ENCODE measurements at regions not wholly inside any gene's neighbourhood (a gene's known extent, or its start where the extent isn't known, plus 50 kb on each side); places are given as distances from the start of the nearest gene placed in this dataset.

DNA sequence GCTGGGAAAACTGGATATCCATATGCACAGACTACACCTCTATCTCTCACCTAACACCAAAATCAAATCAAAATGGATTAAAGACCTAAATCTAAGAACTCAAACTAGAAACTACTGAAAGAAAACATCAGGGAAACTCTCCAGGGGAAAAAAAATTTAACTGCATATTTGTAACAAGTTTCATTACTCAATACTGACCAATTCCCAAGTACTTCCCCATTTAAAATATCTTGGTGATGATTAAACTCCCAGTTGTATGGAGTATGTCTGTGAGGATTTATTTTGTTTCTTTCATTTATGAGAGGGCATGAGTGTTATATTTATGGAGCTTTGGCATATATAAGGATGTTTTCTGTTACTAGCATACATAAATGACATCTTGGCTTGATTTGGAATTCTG lies 112.3 kb upstream of the IL15 start:
- Mint-ChIP-seq H3K9me3 (ENCODE audit: unreplicated experiment) (no peaks in the 10 kb centered on the region), H3K27ac (ENCODE audit: unreplicated experiment) (no peak overlapping the region), H3K4me1 (ENCODE audit: low read depth, unreplicated experiment) (no peaks in the 10 kb centered on the region), H3K27me3 (ENCODE audit: low read depth, unreplicated experiment) (no peaks in the 10 kb centered on the region), H3K4me3 (ENCODE audit: unreplicated experiment) (no peak overlapping the region), H3K36me3 (ENCODE audit: low read depth, unreplicated experiment) (no peaks in the 10 kb centered on the region)
- peak; percentile 39 for DNase-seq (ENCODE audit: low read depth)
- no peak overlapping the region for H3K9ac ChIP-seq (ENCODE audit: low read length)
- H3K79me2 ChIP-seq (ENCODE audit: insufficient read depth, low read length): no peaks in the 10 kb centered on the region
- no peak overlapping the region for H2AFZ ChIP-seq (ENCODE audit: low read depth, low read length)
- no peaks in the 10 kb centered on the region for H3K9me3 ChIP-seq (ENCODE audit: insufficient read depth, low read depth, low read length)
- H3K27ac ChIP-seq (ENCODE audit: low read depth, low read length): no peak overlapping the region
- H3K27me3 ChIP-seq (ENCODE audit: insufficient read depth, low read length): no peaks in the 10 kb centered on the region
- no peaks in the 10 kb centered on the region for H4K20me1 ChIP-seq (ENCODE audit: insufficient read depth, low read length)
- H3K36me3 ChIP-seq (ENCODE audit: insufficient read depth, low read length): no peaks in the 10 kb centered on the region
- H3K4me2 ChIP-seq (ENCODE audit: low read length): no peak overlapping the region
- no peaks in the 10 kb centered on the region for H3K4me1 ChIP-seq (ENCODE audit: insufficient read depth, low read length)
- no peak for FAIRE-seq
- H3K4me3 ChIP-seq (ENCODE audit: insufficient read depth, low read depth, low read length): no peak overlapping the region
- TF ChIP-seq EZH2 (IDR thresholded peaks at IDR 0.05; ENCODE audit: insufficient read depth, low read length): no peak
- TF ChIP-seq, protein P1, sequence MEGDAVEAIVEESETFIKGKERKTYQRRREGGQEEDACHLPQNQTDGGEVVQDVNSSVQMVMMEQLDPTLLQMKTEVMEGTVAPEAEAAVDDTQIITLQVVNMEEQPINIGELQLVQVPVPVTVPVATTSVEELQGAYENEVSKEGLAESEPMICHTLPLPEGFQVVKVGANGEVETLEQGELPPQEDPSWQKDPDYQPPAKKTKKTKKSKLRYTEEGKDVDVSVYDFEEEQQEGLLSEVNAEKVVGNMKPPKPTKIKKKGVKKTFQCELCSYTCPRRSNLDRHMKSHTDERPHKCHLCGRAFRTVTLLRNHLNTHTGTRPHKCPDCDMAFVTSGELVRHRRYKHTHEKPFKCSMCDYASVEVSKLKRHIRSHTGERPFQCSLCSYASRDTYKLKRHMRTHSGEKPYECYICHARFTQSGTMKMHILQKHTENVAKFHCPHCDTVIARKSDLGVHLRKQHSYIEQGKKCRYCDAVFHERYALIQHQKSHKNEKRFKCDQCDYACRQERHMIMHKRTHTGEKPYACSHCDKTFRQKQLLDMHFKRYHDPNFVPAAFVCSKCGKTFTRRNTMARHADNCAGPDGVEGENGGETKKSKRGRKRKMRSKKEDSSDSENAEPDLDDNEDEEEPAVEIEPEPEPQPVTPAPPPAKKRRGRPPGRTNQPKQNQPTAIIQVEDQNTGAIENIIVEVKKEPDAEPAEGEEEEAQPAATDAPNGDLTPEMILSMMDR (IDR thresholded peaks at IDR 0.05; ENCODE audit: insufficient read depth, low read depth, low read length): no peak

DNA sequence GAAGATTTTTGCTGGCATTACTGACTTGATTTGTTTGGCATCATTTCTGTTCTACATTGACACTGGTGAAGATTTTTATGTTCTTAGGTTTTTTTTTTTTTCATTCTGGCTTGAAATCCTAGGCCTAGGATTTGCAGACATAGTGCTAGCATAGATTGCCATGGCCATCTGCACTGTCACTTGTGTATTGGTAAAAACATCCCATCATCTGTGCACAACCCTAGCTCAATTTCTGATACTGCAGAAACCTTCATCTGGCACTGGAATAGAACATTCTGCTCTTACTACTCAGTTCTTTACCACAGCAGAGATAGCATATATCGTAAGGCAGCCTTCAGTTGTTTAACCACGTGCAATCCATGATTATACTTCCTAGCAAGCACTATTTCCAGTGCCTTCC lies 111.5 kb upstream of the IL15 start:
- Histone ChIP-seq H3K4me1 (ENCODE audit: insufficient read depth, low read length) (no peaks in the 10 kb centered on the region), H3K27me3 (ENCODE audit: insufficient read depth, low read length) (no peaks in the 10 kb centered on the region), H3K79me2 (ENCODE audit: insufficient read depth, low read length) (no peaks in the 10 kb centered on the region), H3K9me3 (ENCODE audit: insufficient read depth, low read depth, low read length) (no peaks in the 10 kb centered on the region), H3K4me2 (ENCODE audit: low read length) (no peak overlapping the region), H2AFZ (ENCODE audit: low read depth, low read length) (no peak overlapping the region), H3K9ac (ENCODE audit: low read length) (no peak overlapping the region), H3K27ac (ENCODE audit: low read depth, low read length) (no peak overlapping the region), H4K20me1 (ENCODE audit: insufficient read depth, low read length) (no peaks in the 10 kb centered on the region), H3K4me3 (ENCODE audit: insufficient read depth, low read depth, low read length) (no peak overlapping the region), H3K36me3 (ENCODE audit: insufficient read depth, low read length) (no peaks in the 10 kb centered on the region)
- no peak for DNase-seq (ENCODE audit: low read depth)
- Mint-ChIP-seq H3K27me3 (ENCODE audit: low read depth, unreplicated experiment) (no peaks in the 10 kb centered on the region), H3K9me3 (ENCODE audit: unreplicated experiment) (no peaks in the 10 kb centered on the region), H3K4me3 (ENCODE audit: unreplicated experiment) (no peak overlapping the region), H3K36me3 (ENCODE audit: low read depth, unreplicated experiment) (no peaks in the 10 kb centered on the region), H3K27ac (ENCODE audit: unreplicated experiment) (no peak overlapping the region), H3K4me1 (ENCODE audit: low read depth, unreplicated experiment) (no peaks in the 10 kb centered on the region)
- no peak for TF ChIP-seq EZH2 (IDR thresholded peaks at IDR 0.05; ENCODE audit: insufficient read depth, low read length)
- TF ChIP-seq, protein P1 (IDR thresholded peaks at IDR 0.05; ENCODE audit: insufficient read depth, low read depth, low read length): no peak
- no peak for FAIRE-seq

DNA sequence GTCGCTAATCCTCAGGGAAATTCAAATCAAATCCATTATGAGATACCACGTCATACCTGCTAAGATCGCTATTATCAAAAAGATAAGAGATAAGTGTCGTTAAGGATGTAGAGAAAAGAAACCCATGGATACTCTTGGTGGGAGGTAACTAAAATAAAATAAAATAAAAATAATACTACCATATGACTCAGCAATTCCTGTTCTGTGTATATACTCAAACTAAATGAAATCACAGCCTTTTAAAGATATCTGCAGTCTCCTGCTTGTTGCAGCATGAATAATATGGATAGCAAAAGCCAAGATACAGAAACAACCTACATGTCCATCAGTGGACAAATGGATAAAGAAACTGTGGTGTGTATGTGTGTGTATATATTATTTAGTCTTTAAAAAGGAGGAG lies 105.8 kb upstream of the IL15 start:
- Histone ChIP-seq H3K4me2 (ENCODE audit: low read length) (no peak overlapping the region), H3K4me1 (ENCODE audit: insufficient read depth, low read length) (no peaks in the 10 kb centered on the region), H3K9me3 (ENCODE audit: insufficient read depth, low read depth, low read length) (no peaks in the 10 kb centered on the region), H3K27ac (ENCODE audit: low read depth, low read length) (no peak overlapping the region), H2AFZ (ENCODE audit: low read depth, low read length) (no peak overlapping the region), H3K27me3 (ENCODE audit: insufficient read depth, low read length) (no peaks in the 10 kb centered on the region), H3K4me3 (ENCODE audit: insufficient read depth, low read depth, low read length) (no peak overlapping the region), H4K20me1 (ENCODE audit: insufficient read depth, low read length) (no peaks in the 10 kb centered on the region), H3K9ac (ENCODE audit: low read length) (no peak overlapping the region), H3K36me3 (ENCODE audit: insufficient read depth, low read length) (no peaks in the 10 kb centered on the region), H3K79me2 (ENCODE audit: insufficient read depth, low read length) (no peaks in the 10 kb centered on the region)
- no peaks in the 10 kb centered on the region for H3K36me3 Mint-ChIP-seq (ENCODE audit: low read depth, unreplicated experiment)
- no peak overlapping the region for H3K4me3 Mint-ChIP-seq (ENCODE audit: unreplicated experiment)
- FAIRE-seq (no peak), DNase-seq (ENCODE audit: low read depth) (no peak)
- H3K9me3 Mint-ChIP-seq (ENCODE audit: unreplicated experiment): no peaks in the 10 kb centered on the region
- TF ChIP-seq, protein P1 (IDR thresholded peaks at IDR 0.05; ENCODE audit: insufficient read depth, low read depth, low read length): no peak
- no peak for TF ChIP-seq EZH2 (IDR thresholded peaks at IDR 0.05; ENCODE audit: insufficient read depth, low read length)
- H3K27ac Mint-ChIP-seq (ENCODE audit: unreplicated experiment): no peak overlapping the region
- no peaks in the 10 kb centered on the region for H3K27me3 Mint-ChIP-seq (ENCODE audit: low read depth, unreplicated experiment)
- no peaks in the 10 kb centered on the region for H3K4me1 Mint-ChIP-seq (ENCODE audit: low read depth, unreplicated experiment)
